GM19238 (cell line): ENCODE measurements at regions not wholly inside any gene's neighbourhood (a gene's known extent, or its start where the extent isn't known, plus 50 kb on each side); places are given as distances from the start of the nearest gene placed in this dataset.

Experiments
- DNase-seq: peaks from one replicate; pipeline ENCODE4 v3.0.0; 2011; ENCODE audit warnings: low spot score; ENCODE audit not compliant: insufficient read length

GRCh38 chr1:217373761-217374701 is 256.9 kb downstream of the GPATCH2 start:
- no peak for DNase-seq

- no peak for DNase-seq
Observed at GRCh38 chr1:217372049-217372970, 258.6 kb downstream of the GPATCH2 start.

GRCh38 chr1:217370757-217371156 is 260.1 kb downstream of the GPATCH2 start:
- DNase-seq, result no peak

- DNase-seq, result no peak
Observed at GRCh38 chr1:217369996-217370551, 260.8 kb downstream of the GPATCH2 start.

GRCh38 chr1:217369271-217369981 is 261.5 kb downstream of the GPATCH2 start:
- DNase-seq, result peak; percentile 16

GRCh38 chr1:217364220-217364619 is 266.7 kb downstream of the GPATCH2 start:
- DNase-seq, result no peak

- no peak for DNase-seq
Observed at GRCh38 chr1:217363319-217363718, 267.6 kb downstream of the GPATCH2 start.

GRCh38 chr1:217360510-217360909 is 270.4 kb downstream of the GPATCH2 start:
- no peak for DNase-seq

- no peak for DNase-seq
Observed at GRCh38 chr1:217354895-217355294, 276.0 kb downstream of the GPATCH2 start.

GRCh38 chr1:217348960-217349664 is 281.8 kb downstream of the GPATCH2 start:
- no peak for DNase-seq

- DNase-seq, result no peak
Observed at GRCh38 chr1:217344712-217345111, 286.2 kb downstream of the GPATCH2 start.

- DNase-seq, result no peak
Observed at GRCh38 chr1:217343907-217344306, 287.0 kb downstream of the GPATCH2 start.

GRCh38 chr1:217342105-217342504 is 288.8 kb downstream of the GPATCH2 start:
- no peak for DNase-seq

- no peak for DNase-seq
Observed at GRCh38 chr1:217336724-217337123, 294.2 kb downstream of the GPATCH2 start.

GRCh38 chr1:217333939-217334338 is 297.0 kb downstream of the GPATCH2 start:
- peak; percentile 14 for DNase-seq

GRCh38 chr1:217332431-217333065 is 298.3 kb downstream of the GPATCH2 start:
- DNase-seq, result no peak

- no peak for DNase-seq
Observed at GRCh38 chr1:217331698-217332097, 299.2 kb downstream of the GPATCH2 start.

GRCh38 chr1:217327901-217328300 is 303.0 kb downstream of the GPATCH2 start:
- DNase-seq, result no peak

- DNase-seq, result peak; percentile 39
Observed at GRCh38 chr1:217322834-217323233, 308.1 kb downstream of the GPATCH2 start.

- no peak for DNase-seq
Observed at GRCh38 chr1:217315346-217315745, 315.5 kb downstream of the GPATCH2 start.
